ENCODE measurements at regions not wholly inside any gene's neighbourhood (a gene's known extent, or its start where the extent isn't known, plus 50 kb on each side); places are given as distances from the start of the nearest gene placed in this dataset.

DNA sequence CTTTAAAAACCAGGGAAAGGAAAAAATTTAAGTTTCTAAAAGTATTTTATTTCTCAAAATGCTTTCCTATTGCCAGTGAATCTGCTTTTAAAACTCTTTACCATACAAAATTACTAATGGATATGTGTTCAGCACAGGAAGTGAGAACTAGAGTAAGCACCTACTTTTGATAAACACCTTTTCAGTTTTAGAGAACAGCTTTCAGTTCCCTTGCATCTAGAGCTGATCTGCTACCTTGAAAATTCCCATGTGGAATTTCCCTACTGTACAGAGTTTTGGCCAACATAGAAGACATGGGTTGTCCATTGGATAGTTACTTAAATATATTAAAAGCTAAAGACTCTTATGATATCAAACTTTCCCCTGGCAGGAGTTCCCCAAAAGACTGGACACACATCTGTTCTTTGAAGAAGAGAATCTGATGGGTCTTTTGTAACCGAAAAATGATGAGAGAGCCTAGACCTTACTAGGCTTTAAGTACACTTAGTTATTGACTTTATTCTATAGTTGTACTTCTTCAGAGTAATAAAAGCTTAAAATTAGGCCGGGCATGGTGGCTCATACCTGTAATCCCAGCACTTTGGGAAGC lies 112.1 kb upstream of the CNTNAP4 start:
- intact Hi-C loops (cut with micrococcal nuclease): no loop called here

DNA sequence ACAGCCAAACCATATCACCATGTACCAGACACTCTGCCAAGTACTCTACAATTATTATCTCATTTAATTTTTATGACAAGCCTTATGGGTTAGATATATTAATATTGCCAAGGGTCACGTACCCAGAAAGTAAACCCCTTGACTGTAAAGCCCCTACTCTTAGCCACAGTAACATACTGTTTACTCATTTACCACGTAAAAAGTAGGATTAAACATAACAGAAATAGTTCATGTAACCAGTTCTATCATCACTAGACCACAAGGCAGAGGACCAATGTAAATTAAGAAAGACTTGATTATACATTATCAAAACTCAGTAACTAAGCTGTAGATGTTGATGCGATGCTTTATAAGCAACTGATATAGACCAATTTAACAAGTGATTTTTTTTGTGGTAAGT lies 101.5 kb upstream of the CNTNAP4 start:
- intact Hi-C loops (cut with micrococcal nuclease): no loop called here

DNA sequence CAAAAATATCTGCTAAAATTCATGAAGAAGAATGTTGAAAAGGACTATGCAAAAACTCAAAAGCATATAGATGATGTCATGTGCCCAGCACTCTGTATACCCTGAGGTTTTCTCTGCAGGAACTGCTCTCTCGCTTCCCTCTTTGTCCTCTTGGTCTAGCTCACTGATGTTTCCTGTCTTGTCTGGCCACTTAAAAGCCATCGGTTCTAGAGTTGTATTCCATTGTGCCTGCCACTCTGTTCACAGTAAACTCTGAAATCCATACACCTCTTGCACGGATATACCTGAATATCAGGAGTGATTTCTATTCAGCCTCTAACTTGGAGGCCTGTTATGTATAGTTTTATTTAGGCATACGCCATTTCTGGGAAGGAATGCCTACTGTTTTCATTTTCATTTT lies 101.0 kb upstream of the CNTNAP4 start:
- intact Hi-C loops (cut with micrococcal nuclease): no loop called here

DNA sequence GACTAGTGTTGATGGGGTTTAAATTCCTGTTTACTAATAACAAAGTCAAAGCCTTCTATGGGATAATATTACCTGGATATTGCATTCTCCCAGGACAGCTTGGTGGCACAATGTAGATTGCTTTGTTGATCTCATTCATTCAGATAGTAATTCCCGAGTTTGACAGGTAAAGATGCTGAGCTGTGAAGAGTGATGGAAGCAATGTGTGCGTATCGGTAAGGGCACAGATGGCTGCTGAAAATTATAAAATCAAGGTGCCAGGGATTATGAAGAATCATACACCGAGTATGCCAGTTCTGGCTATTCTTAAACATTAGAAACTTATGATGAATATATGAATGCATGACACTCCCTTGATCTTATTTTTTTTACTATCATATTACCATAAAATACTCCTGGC lies 100.6 kb upstream of the CNTNAP4 start:
- intact Hi-C loops (cut with micrococcal nuclease): no loop called here

DNA sequence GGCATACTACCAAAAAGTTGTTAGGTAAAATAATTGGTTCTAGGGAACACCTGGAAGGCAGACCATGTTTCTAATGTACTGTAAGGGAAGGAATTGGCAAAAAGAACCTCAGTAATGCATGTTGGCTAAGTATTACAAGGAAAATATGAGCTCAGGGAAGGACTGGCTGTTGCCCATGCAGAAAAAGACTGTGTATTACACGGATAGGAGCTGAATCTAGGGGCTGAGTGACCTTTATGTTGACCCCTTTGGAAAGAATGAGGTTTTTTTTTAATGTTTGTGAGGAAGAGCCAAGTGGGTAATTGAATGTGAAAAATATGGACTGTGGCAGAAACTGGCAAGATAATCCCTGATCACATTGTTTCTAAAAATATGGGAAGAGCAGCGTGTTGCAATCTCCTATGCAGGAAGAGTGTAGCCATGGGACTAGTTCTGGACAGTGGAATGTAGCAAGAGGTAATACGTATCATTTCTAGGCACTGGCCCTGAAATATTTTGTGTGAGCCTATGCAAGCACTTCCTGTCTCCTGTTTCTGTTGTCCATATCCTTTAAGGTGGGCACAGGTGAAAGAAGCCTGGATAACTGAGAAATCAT lies 95.1 kb upstream of the CNTNAP4 start:
- intact Hi-C loops (cut with micrococcal nuclease): no loop called here

DNA sequence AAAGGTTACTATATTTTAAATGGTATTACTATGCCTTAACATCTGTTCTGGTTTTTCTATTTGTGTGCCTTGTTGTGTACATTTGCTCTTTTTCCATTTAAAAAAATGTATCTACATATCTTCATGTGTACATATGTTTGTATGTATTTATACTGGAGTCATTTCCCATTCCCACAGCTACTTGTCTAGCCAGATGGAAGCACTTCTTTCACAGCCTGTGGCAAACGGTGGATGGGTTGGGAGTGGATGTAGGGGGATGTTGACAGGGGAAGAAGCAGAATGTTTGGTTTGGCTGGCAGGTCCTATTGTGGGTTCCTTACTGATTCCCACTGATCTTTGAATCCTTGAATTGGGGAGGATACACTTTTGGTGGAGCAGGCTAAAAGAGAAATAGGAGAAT lies 93.6 kb upstream of the CNTNAP4 start:
- intact Hi-C loops (cut with micrococcal nuclease): no loop called here

DNA sequence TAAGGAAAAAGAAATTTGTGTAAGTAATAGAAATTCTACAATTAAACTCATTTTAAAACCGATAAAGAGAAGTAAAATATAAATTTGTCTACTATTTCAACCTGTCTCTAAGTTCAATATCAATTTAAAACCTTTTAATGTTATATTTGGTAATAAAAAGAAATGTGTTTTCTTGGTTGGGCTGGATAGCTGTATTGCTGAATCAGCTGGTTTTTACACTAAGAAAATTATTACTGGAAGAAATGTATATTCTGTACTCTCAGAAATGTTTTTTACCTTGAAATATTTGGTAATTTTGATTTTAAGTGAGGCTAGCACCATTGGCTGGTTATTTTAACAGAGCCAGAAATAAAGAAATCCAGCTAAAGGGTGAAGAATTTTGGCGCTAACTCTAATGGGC lies 87.1 kb upstream of the CNTNAP4 start:
- intact Hi-C loops (cut with micrococcal nuclease): no loop called here

DNA sequence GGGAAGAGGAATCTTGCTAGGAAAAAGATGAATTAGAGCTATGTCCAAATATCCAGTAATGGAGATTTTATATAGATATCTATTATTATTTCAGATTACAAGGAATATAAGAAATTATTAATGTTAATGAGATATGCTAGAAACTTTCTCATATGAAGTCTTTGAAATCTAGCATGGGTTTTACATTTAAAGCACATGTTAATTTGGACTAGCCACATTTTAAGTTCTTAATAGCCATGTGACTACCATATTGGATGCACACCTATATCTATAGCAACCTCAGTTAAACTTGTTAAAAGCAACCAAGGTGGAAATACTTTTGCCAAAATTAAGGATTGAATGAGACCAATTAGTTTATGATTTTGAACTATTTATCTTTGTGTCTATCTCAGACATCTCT lies 86.7 kb upstream of the CNTNAP4 start:
- intact Hi-C loops (cut with micrococcal nuclease): no loop called here

DNA sequence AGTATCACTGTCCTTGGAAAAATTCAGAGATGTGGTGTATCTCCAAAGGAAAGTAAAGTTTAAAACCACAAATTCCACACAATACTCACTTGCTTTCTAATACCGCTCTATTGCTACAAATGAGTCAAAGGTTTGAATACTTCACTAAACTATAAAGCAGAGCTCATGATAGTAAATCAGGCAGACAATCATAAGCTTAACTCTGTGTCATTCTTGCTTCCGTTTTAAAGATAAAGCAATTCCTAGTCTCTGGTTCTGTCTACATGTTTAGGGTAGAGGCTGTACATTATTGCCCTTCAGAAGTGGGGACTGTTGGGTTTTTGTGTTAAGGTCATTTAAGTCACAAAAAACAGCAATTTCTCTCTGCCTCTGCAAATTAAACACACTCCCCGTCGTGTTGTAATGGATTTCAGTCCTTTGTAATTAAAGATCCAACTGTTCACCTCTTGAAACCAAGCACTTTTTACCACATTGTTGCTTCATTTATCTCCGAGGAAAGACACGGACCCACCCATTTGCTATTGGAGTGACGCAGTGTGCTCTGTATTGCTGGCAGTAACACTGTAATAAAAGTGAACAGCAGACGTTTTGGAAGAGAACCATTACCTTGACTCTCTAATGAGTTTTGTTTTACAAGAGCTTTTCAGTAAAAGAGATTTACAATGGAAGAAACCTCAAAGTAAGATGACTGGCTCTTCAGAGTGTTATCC lies 83.1 kb upstream of the CNTNAP4 start:
- intact Hi-C loops (cut with micrococcal nuclease): no loop called here

DNA sequence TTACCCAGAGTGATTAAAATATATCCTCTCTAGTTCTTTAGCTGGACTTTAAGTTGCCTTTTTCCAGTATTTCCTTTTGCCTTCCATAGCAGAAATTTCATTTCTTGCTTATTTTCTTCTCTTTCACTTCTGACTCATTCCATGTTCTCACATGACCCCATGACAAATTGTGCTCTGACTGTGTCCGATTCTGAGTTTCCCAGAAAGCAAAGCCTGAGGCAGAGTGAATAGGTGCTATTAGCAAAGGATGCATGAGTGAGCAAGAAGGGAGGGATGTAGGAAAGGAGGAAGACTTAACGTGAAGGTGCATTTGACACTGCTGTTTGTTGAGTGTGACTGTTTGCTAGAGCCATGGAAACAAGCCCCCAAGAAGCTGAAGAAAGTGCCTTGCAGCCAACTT lies 82.6 kb upstream of the CNTNAP4 start:
- intact Hi-C loops (cut with micrococcal nuclease): no loop called here

DNA sequence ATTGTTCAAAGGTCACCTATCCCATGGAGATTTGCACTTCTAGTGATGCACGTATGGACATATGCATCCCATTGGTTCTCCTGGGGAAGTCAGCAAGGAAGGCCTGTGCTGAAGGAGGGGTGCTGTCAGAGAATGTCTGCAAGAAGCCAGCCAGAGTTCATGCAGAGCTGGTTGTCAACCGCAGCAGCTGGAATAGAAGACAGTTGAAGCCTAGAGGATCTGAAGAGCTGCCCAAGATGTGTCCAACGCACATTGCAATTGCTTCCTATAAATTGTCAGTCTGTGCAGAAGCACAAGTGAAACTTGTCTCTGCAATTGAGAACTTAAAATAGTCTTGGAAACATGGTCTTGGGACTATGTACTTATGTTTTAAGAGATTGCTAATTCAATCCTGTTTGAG lies 82.1 kb upstream of the CNTNAP4 start:
- intact Hi-C loops (cut with micrococcal nuclease): no loop called here

DNA sequence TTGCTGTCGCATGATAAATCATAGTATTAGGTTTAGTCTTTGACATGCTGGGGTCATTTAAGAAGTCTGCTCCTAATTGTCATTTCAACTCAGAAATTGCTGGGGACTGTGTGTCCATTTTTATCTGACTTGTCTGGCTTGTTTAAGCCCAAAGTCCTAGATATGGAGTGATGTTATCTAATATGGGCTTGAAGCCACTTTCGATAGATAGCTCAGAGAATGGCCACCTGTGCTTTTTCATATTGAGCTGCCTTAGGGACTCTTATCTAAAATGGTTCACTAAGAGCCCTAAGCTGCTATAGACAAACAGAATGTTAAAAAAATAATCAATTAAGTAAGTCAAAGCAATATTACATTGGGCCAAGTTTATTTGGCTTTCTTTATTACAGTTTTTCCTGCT lies 81.6 kb upstream of the CNTNAP4 start:
- intact Hi-C loops (cut with micrococcal nuclease): no loop called here

DNA sequence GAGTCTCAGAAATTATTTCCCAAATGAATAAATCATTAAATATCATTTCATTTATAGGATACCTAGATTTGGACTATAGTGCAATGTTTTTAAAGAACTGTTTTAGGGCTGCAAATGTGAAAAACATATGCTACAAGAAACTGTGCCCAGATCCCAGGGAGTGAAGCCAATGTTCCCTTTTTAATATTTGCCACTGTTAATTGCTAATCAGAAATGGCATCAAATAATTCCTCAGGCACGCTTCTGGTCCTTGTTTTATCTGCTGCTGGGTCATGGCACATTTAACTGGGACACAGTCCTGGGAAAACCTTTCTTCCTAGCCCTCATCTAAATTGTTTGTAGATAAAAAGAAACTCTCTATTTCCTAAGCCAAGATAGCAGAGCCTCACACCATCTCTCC lies 79.3 kb upstream of the CNTNAP4 start:
- intact Hi-C loops (cut with micrococcal nuclease): no loop called here

DNA sequence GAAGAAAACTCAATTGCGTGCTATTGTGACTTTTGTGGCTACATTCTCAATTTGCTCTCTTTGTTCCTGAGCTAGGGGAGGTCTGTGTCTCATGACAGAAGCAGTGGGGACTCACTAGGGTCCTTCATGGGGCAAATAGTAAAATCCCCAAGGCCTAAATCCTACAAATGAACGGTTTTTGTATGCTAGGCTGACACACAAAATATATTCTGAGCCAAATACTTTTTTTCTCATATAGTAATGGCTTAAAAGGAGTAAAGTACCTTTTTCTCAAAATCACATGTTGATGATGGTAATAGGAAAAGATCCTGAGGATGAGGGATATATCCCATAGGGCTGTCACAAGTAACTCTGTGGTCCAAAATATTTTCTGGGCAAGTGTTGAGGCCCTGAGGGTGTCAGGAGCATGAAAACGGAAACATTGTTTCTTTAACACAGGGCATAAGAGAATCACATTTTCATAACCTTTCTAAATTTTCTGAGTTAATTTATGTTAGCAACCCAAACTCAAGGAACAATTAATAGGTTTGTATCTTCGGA lies 77.5 kb upstream of the CNTNAP4 start:
- intact Hi-C loops (cut with micrococcal nuclease): no loop called here

DNA sequence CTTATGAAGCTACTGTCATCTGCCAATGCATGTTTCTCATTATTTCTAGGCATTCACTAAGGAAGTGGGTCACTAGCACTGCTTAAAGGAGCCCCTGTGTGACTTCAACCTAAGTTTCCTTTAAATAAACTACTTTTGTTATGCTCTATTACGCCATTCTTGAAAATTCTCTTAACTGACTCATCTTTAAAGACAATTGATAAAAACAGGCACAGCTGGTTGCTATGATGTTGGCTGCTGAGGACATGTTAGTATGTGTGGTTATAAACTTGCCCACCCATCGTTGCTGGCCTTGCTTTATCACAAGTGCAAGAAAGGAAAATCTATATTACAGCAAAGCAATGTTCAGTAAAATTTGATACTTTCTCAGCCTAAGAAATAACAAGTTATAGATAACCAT lies 75.8 kb upstream of the CNTNAP4 start:
- intact Hi-C loops (cut with micrococcal nuclease): no loop called here

DNA sequence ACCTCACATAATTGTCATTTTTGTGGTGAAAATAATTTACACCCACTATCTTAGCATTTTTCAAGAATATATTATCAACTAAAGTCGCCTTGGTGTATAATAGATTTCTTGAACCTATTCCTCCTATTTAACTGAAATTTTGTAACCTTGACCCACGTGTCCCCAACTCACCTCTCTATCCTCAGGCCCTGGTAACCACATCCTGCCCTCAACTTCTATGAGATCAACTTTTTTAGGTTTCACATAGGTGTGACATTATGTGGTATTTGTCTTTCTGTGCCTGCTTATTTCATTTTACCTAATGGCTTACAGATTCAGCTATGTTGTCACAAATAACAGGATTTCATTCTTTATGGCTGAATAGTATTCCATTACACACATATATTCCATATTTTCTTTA lies 73.0 kb upstream of the CNTNAP4 start:
- intact Hi-C loops (cut with micrococcal nuclease): no loop called here

DNA sequence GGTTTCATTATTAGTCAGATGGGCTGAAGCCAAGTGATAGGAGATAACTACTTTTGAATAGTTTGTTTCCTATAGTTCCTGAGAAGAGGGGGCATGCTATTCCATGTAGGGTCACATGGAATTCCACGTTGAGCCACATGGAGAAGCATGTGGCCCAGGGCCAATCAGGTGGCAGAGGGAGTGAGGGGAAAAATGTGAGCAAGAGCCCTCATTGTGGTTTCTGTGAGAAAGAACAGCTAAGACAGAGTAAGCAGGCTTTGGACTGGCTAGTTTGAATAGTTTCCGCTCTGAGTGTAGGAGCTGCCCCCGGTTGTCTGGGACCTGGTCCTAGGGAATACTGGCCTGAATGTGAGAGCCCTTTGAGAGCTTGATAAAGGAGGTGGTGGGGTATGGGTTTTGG lies 69.9 kb upstream of the CNTNAP4 start:
- intact Hi-C loops (cut with micrococcal nuclease): no loop called here

DNA sequence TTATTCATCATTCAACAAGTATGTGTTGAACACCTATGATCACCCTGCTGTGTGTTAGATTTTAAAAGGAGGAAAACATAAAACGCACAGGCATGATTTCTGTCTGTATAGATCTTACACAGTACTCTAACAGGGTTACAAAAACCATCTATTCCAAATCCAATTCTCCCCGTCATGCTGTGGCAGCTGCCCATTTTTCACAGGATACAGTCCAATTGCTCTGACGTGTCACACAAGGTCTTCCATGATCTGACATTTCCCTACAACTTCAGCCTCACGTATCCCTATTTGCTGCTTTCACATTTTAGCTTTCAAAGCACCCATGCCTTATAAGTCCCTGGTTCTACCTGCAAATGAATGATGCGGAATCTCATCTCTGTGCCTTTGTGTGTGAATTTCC lies 67.0 kb upstream of the CNTNAP4 start:
- intact Hi-C loops (cut with micrococcal nuclease): no loop called here

DNA sequence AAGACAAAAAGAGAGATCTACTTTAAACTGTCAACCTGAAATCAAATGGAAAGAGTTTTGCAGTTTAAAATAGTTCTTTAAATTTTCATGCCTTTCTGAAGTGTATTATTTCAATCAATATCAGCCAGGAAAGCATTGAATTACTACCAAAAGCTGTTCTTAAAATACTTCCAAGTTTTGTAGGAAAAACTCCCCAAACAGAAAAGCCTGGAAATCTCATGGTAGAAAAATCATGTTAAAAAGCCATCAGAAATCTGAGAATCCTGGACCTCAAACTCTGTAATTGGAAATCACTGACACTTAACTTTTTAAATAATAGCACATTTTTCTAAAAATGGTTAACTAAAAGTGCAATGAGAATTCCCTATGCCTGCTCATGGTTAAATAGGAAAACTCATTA lies 63.3 kb upstream of the CNTNAP4 start:
- intact Hi-C loops (cut with micrococcal nuclease): no loop called here

DNA sequence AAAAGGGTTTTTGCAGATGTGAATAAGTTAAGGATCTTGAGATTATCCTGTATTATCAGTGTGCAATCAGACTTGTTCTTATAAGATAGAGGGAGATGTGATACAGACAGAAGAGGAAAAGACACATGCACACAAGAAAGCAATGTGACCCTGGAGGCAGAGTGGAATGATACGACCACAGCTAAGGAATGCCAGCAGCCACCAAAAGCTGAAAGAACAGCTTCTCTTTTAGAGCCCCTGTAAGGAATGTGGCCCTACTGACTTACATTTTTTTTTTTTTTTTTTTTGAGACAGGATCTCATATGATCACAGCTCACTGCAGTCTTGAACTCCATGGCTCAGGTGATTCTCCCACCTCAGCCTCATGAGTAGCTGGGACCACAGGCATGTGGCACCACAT lies 62.3 kb upstream of the CNTNAP4 start:
- intact Hi-C loops (cut with micrococcal nuclease): no loop called here

DNA sequence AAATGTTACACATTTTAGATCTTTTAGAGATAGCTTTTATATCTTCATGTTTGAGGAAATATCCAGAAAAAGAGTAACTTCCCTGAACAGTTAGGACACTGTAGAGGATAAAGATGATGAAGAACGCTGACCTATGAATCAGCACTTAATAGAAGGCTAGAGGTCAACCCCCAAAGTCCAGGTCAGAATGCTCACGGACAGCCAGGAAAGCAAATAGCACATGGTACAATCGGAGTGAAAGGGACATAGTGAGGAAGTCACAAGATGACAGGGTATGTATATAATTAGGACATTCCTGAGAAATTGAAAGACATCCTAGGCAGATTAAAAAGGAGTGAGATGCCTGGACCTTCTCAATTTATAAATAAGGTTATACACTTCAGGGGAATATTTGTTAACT lies 55.1 kb upstream of the CNTNAP4 start:
- intact Hi-C loops (cut with micrococcal nuclease): no loop called here

DNA sequence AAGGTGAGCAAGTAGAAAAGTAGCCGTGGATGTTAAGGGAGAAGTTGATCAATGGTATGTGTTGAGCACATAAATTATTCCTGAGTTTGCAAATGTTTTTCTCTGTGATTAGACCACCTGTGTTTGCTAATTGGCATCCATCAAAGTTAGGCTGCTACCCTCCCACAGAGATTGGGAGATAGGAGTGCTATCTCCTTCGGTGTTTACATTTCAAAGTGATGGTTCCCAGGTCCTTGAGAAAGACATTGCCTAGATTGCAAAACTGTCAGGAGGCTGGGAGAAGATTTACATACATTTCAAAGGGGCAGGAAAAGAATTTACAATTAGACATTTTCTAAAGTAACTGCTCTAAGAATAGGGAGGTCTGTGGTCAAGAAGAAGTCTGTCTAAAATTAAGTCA lies 54.3 kb upstream of the CNTNAP4 start:
- intact Hi-C loops (cut with micrococcal nuclease): no loop called here

DNA sequence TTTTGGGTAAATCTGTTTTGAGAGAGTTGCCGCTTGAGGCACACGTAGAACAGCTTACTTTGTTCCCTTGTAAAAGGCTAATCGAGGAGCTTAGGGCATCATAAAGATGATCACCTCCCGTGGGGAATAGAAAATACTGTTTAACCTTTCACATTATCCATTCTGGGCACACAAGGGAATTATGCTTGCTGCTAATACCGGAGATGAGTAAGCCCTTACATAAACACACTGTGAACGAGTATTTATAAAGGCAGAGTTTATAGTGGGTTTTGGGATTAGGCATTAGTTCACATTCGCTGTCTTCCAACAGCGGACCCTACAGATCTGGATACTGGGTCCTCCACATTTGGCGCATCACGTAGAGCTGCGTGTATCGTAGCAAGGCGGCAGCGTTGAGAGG lies 51.2 kb upstream of the CNTNAP4 start:
- intact Hi-C loops (cut with micrococcal nuclease): no loop called here

Data from T-helper 2 cell treated with Interferon-gamma antibody and Interleukin-4, amounts not matched to agents 100 ng/mL and 5 ng/mL, for 36 hours (primary cell).